GM12865 (cell line): ENCODE measurements at regions not wholly inside any gene's neighbourhood (a gene's known extent, or its start where the extent isn't known, plus 50 kb on each side); places are given as distances from the start of the nearest gene placed in this dataset.

Source experiments
- DNase-seq: peaks from one replicate; pipeline ENCODE4 v3.0.0; 2010; ENCODE audit warnings: low read depth
- H3K4me3 ChIP-seq: 2 replicates; pipeline ENCODE4 v1.5.1; 2011; ENCODE audit warnings: mild to moderate bottlenecking, low read depth, low read length, control low read depth
- TF ChIP-seq, protein P1 (sequence below): IDR thresholded peaks from 2 replicates; pipeline ENCODE4 v1.5.1; 2011; ENCODE audit warnings: low read length, control low read depth, low read depth, inconsistent platforms; ENCODE audit not compliant: insufficient read depth; ENCODE audit errors: missing control alignments

DNA sequence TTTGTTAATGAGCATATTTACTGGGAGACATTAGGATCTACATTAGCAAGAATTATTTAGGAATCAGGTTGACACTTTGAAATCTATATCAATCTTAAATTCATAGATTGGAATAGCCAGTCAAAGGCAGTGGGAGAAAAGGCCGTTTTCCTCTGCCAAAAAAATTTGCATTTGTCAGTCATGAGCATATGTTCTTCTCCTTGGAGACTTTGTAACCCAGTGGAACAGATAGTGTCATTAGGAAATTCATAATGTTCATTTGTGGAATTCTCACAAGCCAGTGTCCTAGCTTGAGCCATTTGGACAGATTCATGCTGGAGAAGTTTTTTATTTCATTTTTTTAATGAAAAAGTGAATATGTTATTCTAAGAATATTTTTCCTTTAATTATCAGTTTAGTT lies 260.1 kb downstream of the OXSM start:
- TF ChIP-seq, protein P1, sequence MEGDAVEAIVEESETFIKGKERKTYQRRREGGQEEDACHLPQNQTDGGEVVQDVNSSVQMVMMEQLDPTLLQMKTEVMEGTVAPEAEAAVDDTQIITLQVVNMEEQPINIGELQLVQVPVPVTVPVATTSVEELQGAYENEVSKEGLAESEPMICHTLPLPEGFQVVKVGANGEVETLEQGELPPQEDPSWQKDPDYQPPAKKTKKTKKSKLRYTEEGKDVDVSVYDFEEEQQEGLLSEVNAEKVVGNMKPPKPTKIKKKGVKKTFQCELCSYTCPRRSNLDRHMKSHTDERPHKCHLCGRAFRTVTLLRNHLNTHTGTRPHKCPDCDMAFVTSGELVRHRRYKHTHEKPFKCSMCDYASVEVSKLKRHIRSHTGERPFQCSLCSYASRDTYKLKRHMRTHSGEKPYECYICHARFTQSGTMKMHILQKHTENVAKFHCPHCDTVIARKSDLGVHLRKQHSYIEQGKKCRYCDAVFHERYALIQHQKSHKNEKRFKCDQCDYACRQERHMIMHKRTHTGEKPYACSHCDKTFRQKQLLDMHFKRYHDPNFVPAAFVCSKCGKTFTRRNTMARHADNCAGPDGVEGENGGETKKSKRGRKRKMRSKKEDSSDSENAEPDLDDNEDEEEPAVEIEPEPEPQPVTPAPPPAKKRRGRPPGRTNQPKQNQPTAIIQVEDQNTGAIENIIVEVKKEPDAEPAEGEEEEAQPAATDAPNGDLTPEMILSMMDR, result no peak
- no peak overlapping the region for H3K4me3 ChIP-seq
- DNase-seq, result no peak

DNA sequence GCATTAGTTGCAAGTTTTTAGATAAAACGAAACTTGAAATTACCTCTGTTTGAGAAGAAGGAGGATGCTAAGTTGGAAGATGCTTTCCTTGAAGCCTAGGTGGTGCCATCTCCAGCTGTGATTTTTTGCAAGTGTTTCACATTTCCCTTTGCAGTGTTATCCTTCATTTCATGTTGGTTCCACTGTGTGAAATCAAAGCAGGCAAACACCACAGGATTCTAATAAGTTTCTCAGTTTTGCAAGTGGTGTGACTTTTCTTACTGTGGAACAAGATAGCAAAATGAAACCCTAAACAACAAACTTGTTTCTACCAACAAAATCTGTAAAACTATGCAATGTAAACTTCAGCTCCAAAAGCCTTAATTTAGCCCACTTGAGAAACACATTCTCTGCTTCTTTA lies 260.9 kb downstream of the OXSM start:
- H3K4me3 ChIP-seq, result no peak overlapping the region
- no peak for DNase-seq
- TF ChIP-seq, protein P1, result no peak

DNA sequence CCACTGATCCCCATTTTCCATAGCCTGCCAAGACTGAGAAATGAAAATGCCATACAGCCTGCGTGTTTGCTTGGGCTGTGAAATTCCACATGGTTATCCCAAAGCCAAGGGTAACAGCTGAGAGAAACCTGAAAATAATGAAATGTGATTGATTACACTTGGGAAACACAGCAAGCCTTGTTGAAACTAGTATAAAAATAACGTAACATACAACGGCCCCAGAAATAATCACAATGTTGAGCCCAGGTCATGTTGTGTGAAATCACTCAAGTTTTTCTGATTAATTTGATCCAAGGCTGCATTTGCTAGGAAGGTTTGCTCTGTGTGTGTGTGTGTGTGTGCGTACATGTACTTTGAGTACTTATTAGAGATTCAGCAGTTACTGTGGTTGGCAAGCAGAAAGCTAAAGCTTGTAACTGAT lies 269.0 kb downstream of the OXSM start:
- H3K4me3 ChIP-seq, result no peak overlapping the region
- DNase-seq, result no peak
- TF ChIP-seq, protein P1, result no peak

DNA sequence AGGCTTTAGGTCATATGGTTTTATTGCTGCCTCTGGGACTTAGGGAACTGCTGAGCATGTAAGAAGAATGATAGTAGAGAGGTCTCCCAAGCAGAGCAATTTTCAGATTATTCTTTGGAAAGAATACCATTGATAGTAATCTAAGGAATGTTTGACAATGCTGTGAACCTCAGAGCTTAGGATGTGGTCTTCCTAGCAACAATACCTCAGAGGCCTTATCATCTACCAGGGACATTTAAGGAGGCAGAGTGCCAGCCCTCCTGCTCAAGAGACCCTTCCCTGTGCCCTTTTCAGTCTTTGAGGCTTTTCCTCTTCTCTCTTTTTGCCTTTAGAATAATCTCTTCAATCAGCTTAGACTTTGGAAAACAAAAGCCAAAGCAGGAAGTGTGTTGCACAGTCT lies 272.1 kb downstream of the OXSM start:
- no peak for DNase-seq
- TF ChIP-seq, protein P1, result no peak
- no peak overlapping the region for H3K4me3 ChIP-seq

DNA sequence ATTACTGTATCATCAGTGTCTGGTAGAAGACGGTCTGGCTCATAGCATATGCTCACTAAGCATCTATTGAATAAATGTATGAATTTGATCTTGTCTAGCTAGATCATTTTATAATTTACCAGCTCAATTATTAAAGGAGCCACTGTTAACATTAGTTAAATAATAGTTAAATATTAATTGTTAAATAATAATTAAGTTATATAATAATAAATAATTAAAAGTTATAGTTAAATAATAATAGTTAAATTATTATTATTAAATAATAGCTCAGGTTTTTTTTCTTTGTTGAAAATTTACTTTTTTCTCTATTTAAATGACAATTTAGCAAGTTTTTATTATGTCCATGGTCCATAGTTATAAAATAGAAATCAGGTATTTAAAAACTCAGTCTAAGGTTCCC lies 274.4 kb downstream of the OXSM start:
- TF ChIP-seq, protein P1, result no peak
- H3K4me3 ChIP-seq, result no peak overlapping the region
- DNase-seq, result no peak

DNA sequence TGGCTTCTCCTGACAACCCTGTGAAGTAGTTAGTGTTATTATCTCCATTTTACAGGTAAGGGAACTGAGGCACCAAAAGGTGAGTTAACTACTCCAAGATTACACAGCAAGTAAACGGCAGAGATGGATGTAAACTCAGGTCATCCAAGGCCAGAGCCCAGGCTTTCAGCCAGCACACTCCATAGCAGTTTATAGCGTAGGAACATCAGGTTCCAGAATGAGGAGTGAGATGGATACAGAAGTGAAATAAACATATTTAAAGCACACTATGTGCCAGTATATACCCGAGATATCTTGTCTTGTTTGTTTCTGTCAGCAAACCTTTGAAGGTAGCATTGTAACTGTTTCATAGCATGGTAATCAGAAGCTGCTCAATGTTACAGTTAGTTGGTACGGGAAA lies 279.0 kb downstream of the OXSM start:
- TF ChIP-seq, protein P1, result no peak
- H3K4me3 ChIP-seq, result no peak overlapping the region
- no peak for DNase-seq

DNA sequence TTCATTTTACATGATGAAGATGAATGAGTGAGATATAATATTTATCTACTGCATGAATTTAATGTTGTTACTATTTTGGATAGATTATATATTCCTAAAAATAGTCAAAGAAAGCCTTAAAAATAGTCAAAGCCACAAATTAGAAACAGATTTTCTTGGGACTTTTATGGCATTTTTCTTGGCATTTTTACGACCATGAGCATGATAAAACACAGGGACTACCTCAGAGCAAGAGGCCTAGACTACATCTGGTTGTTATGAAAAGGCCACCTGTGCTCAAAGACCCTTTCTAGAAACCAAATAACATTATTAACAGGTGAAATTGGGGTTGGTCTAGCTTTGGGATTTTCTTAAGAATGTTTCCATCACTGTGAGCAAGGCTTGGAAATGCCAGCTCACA lies 281.0 kb downstream of the OXSM start:
- no peak overlapping the region for H3K4me3 ChIP-seq
- no peak for DNase-seq
- TF ChIP-seq, protein P1, result no peak
